ENCODE measurements at regions not wholly inside any gene's neighbourhood (a gene's known extent, or its start where the extent isn't known, plus 50 kb on each side); places are given as distances from the start of the nearest gene placed in this dataset.
"Not testable (repeated sequence)": the region's sequence is repeated elsewhere in the genome, so short reads cannot be mapped to it uniquely, and the experiment has no call there.

- no peak for DNase-seq
Observed at GRCh38 chr15:87576486-87577176, 679.9 kb downstream of the NTRK3 start.

DNA sequence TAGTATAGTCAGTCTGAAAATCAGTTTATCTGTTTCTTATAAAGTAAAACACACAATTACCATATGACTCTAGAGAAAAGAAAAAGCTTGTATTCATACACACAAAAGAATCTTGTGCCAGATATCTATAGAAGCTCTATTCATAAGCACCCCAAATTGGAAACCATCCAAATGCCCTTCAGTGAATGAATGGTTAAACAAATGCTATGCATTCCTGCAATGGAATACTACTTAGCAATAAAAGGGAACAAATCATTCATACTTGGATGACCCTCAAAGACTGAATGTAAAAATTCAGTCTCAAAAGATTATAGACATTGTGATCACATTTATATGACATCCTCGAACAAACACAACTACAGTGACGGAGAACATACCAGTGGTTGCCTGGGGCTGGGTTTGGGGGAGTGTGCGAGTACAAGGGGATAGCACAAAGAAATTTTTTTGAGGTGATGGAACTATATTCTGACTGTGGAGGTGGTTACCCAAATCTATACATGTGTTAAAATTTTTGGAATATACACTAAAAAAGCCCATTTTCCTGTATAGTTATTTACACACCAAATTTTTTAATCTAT lies 680.6 kb downstream of the NTRK3 start:
- DNase-seq: no peak

GRCh38 chr15:87573534-87573933 lies 683.0 kb downstream of the NTRK3 start:
- no peak for DNase-seq

GRCh38 chr15:87573039-87573438 lies 683.5 kb downstream of the NTRK3 start:
- no peak for DNase-seq

DNA sequence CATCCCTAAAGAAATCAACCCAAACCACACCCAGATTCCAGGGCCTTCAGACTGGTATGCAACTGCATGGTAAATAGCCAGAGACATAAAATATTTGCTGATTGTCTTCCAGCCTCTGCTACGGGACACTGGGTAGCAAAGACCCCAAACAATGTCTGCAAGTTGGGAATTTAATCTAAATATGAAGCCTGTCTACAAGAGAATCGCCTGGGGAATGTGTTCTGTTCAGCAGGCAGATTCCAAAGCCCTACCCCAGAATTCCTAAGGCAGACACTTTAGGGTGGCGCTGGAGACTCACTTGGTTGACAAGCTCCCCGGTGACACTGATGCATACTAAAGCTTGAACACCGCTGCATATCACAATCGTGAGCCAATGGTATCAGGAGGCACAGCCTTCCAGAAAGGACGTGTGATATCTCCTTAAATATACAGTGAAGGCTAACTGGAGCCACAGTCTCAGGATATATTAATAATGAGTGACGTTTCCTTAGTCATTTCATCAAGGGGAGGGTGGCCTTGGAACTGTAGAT lies 684.1 kb downstream of the NTRK3 start:
- DNase-seq: no peak

GRCh38 chr15:87570206-87570605 lies 686.3 kb downstream of the NTRK3 start:
- DNase-seq: peak; percentile 17

GRCh38 chr15:87569581-87569980 lies 687.0 kb downstream of the NTRK3 start:
- no peak for DNase-seq

DNA sequence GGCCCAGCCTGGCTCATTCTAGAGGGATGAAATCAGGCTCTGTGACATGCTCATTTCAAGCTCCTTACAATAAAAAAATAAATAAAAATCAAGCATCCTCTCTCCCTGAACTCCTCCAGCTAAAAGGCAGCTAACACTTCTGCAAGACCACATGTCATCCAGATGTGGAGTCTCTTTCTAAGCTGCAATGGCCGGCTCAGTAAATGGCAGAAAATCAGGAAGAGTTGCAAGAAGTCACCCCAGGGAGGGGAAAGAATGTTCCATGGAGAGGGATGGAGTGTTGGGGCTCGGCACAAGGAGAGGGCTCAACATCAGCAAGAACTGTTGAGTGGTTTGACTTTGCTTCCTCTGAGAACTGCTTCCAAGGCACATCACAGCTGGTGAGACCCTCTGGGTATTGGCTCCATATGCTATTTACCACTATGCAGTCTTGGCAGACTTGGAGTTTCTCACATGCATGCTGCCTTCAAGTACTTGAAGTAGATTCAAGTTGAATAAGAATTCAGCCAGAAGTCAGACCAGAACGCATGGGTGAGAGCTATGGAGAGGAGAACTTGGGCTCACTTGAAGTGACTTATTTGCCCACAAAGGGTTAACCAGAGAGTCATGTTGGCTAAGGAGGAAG lies 689.0 kb downstream of the NTRK3 start:
- DNase-seq: peak; percentile 48

- DNase-seq: no peak
Observed at GRCh38 chr15:87566236-87566635, 690.3 kb downstream of the NTRK3 start.

DNA sequence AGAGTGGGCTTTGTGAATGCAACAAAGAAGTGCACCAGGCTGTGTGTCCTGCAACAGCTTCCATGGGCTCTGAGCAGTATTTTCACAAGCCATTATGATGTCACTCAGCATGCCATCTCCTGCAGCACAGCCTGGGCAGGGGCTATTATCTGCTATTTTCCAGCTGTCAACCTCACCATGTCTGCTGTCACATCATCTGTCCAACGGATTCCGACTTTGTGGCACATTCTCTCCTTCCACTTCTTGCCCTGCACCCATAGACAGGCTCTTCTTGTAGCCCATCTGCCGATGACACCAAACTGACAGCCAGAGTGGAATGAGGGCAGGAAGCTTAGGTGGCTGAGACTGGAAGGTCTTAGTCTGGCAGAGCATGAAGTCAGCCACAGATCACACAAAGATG lies 691.9 kb downstream of the NTRK3 start:
- no peak for DNase-seq

DNA sequence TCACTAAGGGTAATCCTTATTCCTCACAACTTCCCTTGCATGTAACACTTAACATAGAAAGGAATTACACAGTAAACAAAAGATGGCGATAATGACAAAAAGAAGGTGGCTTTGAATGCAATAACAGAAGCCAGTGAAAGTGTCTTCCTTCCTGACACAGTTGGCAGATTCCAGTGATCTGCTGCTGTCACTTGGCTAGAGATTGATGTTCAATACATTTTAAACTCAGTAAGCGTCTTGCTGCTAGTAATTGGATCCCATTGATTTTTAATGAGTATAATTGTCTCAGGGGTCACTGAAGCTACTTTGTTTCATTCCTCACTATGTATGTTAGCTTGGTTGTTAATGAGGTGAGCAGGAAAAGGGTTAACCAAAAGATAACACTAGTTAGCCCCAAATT lies 692.7 kb downstream of the NTRK3 start:
- no peak for DNase-seq

DNA sequence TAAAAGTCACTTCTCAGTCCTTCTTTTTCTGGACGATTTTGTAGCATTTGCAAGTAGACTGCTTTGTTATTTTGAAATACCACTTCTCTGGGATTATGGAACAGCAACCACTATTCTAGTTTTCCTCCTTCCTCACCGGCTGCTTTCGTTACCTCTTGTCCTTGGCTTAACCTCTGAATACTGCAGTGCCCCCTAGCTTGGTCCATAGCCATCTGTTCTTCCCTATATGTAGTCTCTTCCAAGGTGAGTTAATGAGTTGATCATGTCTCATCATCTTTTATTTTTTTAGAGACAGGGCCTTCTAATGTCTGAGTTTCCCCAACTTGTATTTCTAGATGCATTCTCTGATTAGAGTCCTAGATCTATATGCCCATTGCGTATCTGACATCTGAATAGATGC lies 694.3 kb downstream of the NTRK3 start:
- no peak for DNase-seq

DNA sequence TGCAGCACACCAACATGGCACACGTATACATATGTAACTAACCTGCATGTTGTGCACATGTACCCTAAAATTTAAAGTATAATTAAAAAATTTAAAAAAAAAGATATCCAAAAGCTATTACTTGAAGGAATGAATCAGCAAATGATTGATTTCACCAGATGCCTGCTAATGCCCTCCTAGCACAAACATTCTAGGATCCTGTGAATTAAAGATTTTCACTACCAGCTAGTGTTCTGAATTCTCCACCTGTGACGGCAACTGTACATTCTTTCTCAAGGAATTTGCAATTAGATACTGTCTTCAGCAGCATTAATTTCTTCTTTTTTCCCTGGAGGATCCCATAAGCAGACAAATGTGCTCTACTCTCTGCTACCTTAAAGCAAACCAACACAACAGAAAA lies 694.9 kb downstream of the NTRK3 start:
- DNase-seq: no peak

DNA sequence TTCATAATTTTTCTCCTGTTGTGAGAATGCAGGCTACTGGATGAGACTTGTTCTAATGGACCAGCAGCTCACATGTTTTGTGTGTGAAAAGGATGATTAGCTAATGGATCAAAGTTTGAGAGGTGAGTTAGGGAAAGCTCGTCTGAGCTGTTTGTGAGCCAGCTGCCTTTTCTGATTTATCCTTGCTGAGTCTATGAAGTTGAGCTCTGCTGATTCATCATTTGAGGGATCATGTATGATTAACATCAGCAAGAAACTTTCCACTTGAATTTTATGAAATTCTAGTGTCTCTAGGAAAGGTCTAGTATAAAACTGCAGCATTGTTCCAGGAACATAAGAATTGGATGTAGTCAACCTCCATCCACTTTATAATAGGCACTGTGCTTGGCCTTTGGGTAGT lies 698.7 kb downstream of the NTRK3 start:
- DNase-seq: no peak

DNA sequence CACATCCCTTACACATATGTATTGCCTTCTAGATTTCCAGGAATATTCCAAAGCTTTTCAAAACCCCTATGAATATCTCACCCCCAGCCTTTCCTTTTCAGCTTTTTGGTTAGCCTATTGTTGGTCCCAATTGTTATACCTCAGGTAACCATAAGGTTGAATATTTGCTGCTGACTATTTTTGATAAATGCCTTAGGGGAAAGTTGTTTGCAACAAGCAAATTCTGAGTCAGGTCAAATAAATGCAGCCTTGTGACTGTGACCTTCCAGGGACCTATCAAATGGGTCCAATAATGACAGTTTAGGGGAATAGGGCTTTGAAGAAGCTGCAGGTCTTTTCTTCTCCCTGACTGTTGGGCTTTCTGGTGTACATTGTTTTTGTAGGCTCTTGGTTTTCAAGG lies 699.7 kb downstream of the NTRK3 start:
- DNase-seq: no peak

- DNase-seq: no peak
Observed at GRCh38 chr15:87549860-87550259, 706.7 kb downstream of the NTRK3 start.

- DNase-seq: peak; percentile 9
Observed at GRCh38 chr15:87549296-87549695, 707.2 kb downstream of the NTRK3 start.

DNA sequence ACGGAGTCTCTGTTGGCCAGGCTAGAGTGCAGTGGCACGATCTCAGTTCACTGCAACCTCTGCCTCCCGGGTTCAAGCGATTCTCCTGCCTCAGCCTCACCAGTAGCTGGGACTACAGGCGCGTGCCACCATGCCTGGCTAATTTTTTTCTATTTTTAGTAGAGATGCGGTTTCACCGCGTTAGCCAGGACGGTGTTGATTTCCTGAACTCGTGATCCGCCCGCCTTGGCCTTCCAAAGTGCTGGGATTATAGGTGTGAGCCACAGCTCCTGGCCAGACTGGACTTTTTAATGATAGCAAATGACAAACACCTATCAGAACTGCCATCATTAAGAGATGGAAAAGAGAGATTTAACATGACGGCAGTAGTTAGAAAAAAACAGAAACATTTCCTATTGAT lies 707.9 kb downstream of the NTRK3 start:
- DNase-seq: not testable (repeated sequence)

DNA sequence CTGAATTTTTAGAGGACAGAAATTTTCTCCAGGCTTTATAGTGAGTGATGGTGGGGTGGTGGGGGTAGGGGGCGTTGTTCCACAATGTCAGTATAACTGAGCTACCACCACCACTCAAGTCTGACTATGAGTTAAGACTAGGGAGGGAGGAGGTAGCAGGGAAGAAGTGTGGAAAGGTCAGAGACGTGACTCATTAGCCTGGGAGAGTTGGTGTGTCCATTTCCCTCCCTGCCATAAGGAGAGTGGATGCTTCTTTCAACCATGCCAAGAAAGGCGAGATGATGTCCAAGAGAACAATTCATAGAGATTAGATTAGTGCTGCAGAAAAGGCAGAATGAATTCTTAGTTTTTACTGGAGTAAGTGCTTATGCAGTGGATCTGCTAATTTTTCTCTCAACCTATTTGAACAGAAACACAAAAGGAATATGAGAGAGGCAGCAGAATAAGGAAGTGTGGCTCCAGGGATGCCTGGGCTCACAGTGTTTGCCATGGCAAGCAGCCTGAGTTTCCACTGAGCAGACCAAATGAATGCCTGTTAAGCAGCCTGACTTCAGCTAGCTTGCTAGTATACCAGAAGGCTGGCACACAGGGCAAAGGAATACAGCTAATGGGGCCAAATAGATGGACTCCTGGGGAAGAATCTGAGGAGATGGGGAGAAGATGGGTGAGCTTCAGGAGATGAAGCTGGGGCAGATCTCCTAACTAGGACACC lies 708.9 kb downstream of the NTRK3 start:
- DNase-seq: no peak

DNA sequence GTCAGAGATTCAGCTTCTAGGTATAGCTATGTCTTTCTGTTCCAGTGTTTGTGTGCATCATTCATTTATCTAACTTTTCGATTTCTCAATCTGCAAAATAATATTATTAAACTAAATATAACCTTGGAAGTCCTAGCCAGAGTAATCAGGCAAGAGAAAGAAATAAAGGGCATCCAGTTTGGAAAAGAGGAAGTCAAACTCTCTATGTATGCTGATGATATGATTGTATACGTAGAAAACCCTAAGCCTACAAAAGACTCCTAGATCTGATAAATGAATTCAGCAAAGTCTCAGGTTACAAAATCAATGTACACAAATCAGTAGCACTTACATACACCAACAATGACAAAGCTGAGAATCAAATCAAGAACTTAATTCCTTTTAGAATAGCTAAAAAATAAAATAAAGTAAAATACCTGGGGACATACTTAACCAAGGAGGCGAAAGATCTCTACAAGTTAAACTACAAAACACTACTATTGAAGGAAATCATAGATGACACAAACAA lies 718.2 kb downstream of the NTRK3 start:
- no peak for DNase-seq

DNA sequence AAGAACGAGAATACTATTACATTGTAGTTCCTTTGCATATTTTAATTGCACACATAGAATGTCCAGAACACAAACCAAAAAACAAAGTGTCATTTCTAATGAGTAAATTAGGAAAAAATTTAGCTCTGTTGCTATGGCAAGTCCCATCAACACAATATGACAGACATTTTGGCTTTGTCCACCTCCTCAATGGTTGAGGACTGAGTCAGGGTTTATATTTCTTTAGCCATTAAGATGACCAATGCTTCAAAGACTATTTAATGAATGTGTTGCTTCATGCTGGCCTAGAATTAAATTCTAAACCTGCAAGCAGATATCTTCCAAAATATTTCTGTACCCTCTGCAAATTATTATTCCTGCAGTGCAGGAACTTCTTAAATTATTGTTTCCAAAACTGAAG lies 719.2 kb downstream of the NTRK3 start:
- no peak for DNase-seq

DNA sequence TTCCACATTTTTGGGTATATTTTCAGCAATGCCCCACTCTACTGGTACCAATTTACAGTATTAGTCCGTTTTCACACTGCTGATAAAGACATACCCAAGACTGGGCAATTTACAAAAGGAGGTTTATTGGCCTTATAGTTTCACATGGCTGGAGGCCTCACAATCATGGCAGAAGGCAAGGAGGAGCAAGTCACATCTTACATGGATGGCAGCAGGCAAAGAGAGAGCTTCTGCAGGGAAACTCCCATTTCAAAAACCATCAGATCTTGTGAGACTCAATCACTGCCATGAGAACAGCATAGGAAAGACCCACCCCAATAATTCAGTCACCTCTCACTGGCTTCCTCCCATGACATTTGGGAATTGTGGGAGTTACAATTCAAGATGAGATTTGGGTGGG lies 722.9 kb downstream of the NTRK3 start:
- not testable (repeated sequence) for DNase-seq

- no peak for DNase-seq
Observed at GRCh38 chr15:87528873-87529272, 727.7 kb downstream of the NTRK3 start.

DNA sequence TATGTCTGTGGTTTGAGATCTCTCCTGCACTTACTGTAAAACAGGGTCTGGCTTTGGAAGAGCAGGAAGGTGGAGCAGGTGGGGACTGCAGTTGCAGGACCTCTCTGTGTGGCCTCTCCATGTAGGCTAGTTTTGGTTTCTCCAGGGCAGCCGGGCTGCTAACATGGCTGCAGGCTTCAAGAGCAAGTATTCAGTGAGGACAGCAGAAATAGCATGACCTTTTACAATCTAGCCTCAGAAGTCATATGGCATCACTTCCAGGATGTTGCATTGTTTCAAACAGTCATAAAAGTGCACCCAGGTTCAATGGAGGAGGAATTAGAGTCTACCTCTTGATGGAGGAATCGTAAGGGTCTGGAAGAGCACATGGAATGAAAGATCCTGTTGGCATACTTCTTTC lies 728.7 kb downstream of the NTRK3 start:
- DNase-seq: no peak
